H9 (cell line): ENCODE measurements at regions not wholly inside any gene's neighbourhood (a gene's known extent, or its start where the extent isn't known, plus 50 kb on each side); places are given as distances from the start of the nearest gene placed in this dataset.

Experiments used
- DNase-seq: peaks from one replicate; pipeline ENCODE4 v3.0.0-alpha.2; 2017
- H2AFZ ChIP-seq: one replicate; pipeline ENCODE4 v1.6.1; 2013; ENCODE audit warnings: mild to moderate bottlenecking, low read length, control low read depth, moderate library complexity
- H2AK5ac ChIP-seq: 2 replicates; pipeline ENCODE4 v1.6.1; 2013; ENCODE audit warnings: low read length, control low read depth, mixed read lengths; ENCODE audit not compliant: insufficient read length
- H2BK120ac ChIP-seq: one replicate; pipeline ENCODE4 v1.6.1; 2013; ENCODE audit warnings: low read depth, mild to moderate bottlenecking, low read length, control low read depth, inconsistent platforms; ENCODE audit not compliant: poor library complexity, severe bottlenecking
- H2BK12ac ChIP-seq: 2 replicates; pipeline ENCODE4 v1.6.1; 2013; ENCODE audit warnings: low read length, control low read depth, mixed read lengths, low read depth; ENCODE audit not compliant: insufficient read length
- H2BK15ac ChIP-seq: 2 replicates; pipeline ENCODE4 v1.6.1; 2013; ENCODE audit warnings: low read depth, low read length, control low read depth
- H2BK20ac ChIP-seq: one replicate; pipeline ENCODE4 v1.6.1; 2013; ENCODE audit warnings: low read depth, mild to moderate bottlenecking, low read length, control low read depth, inconsistent platforms; ENCODE audit not compliant: poor library complexity, severe bottlenecking
- H2BK5ac ChIP-seq: 2 replicates; pipeline ENCODE4 v1.6.1; 2013; ENCODE audit warnings: low read length, control low read depth, mixed read lengths; ENCODE audit not compliant: insufficient read length
- H3K14ac ChIP-seq: 2 replicates; pipeline ENCODE4 v1.6.1; 2013; ENCODE audit warnings: low read length, control low read depth; ENCODE audit not compliant: insufficient read depth
- H3K18ac ChIP-seq: 2 replicates; pipeline ENCODE4 v1.6.1; 2013; ENCODE audit warnings: low read depth, mild to moderate bottlenecking, mixed read lengths, low read length, control low read depth; ENCODE audit not compliant: insufficient read length
- H3K23ac ChIP-seq: 2 replicates; pipeline ENCODE4 v1.6.1; 2013; ENCODE audit warnings: low read length, control low read depth, mixed read lengths, low read depth; ENCODE audit not compliant: insufficient read length
- H3K23me2 ChIP-seq: 2 replicates; pipeline ENCODE4 v1.6.1; 2013; ENCODE audit warnings: low read depth, mild to moderate bottlenecking, mixed read lengths, low read length, control low read depth; ENCODE audit not compliant: insufficient read length, poor library complexity, severe bottlenecking
- H3K27ac ChIP-seq: 2 replicates; pipeline ENCODE4 v1.5.1; 2013; ENCODE audit warnings: low read length, control low read depth, mixed read lengths, low read depth; ENCODE audit not compliant: insufficient read length
- H3K27me3 ChIP-seq: 2 replicates; pipeline ENCODE4 v1.6.1; 2013; ENCODE audit warnings: low read length, control low read depth, inconsistent platforms; ENCODE audit not compliant: insufficient read depth
- H3K4ac ChIP-seq: 2 replicates; pipeline ENCODE4 v1.6.1; 2013; ENCODE audit warnings: low read depth, mild to moderate bottlenecking, control low read depth, inconsistent platforms, low read length, moderate library complexity
- H3K4me1 ChIP-seq: 2 replicates; pipeline ENCODE4 v1.6.1; 2013; ENCODE audit warnings: low read length, control low read depth, inconsistent platforms; ENCODE audit not compliant: insufficient read depth
- H3K4me2 ChIP-seq: 2 replicates; pipeline ENCODE4 v1.6.1; 2013; ENCODE audit warnings: low read length, control low read depth, mixed read lengths; ENCODE audit not compliant: insufficient read length, insufficient read depth
- H3K56ac ChIP-seq: 2 replicates; pipeline ENCODE4 v1.6.1; 2013; ENCODE audit warnings: low read depth, mild to moderate bottlenecking, mixed read lengths, low read length, control low read depth; ENCODE audit not compliant: insufficient read length
- H3K79me1 ChIP-seq: 2 replicates; pipeline ENCODE4 v1.6.1; 2013; ENCODE audit warnings: low read depth, mild to moderate bottlenecking, moderate library complexity, low read length, control low read depth, inconsistent platforms; ENCODE audit not compliant: insufficient read depth, poor library complexity, severe bottlenecking
- H3K79me2 ChIP-seq: 2 replicates; pipeline ENCODE4 v1.6.1; 2013; ENCODE audit warnings: low read length, control low read depth, inconsistent platforms; ENCODE audit not compliant: insufficient read depth
- H3K9ac ChIP-seq: 2 replicates; pipeline ENCODE4 v1.6.1; 2013; ENCODE audit warnings: low read length, control low read depth, mixed read lengths; ENCODE audit not compliant: insufficient read length; ENCODE audit errors: extremely low read depth
- H3K9me3 ChIP-seq: one replicate; pipeline ENCODE4 v1.6.1; 2013; ENCODE audit warnings: low read depth, low read length, inconsistent platforms; ENCODE audit not compliant: control insufficient read depth
- H3T11ph ChIP-seq: one replicate; pipeline ENCODE4 v1.6.1; 2013; ENCODE audit warnings: mild to moderate bottlenecking, low read length, control low read depth, inconsistent platforms
- H4K20me1 ChIP-seq: one replicate; pipeline ENCODE4 v1.6.1; 2013; ENCODE audit not compliant: control insufficient read depth, insufficient read length, insufficient read depth
- H4K5ac ChIP-seq: 2 replicates; pipeline ENCODE4 v1.6.1; 2013; ENCODE audit warnings: low read depth, mild to moderate bottlenecking, mixed read lengths, low read length, control low read depth; ENCODE audit not compliant: insufficient read length
- H4K8ac ChIP-seq: replicated peaks from 2 replicates; pipeline ENCODE4 v1.6.1; 2013; ENCODE audit warnings: low read length, control low read depth, mixed read lengths, low read depth; ENCODE audit not compliant: insufficient read length
- H4K91ac ChIP-seq: 2 replicates; pipeline ENCODE4 v1.6.1; 2013; ENCODE audit warnings: low read depth, mild to moderate bottlenecking, moderate library complexity, mixed read lengths, low read length, control low read depth; ENCODE audit not compliant: insufficient read length
- H3K27ac Mint-ChIP-seq, 3 experiments: 2 replicates in 2 of 3; 3 replicates in 1 of 3; pipeline ENCODE4 v1.8.0; 2020 to 2021; ENCODE audit warnings: mixed read lengths in 3 of 3, mild to moderate bottlenecking in 1 of 3, moderate library complexity in 1 of 3
- H3K27me3 Mint-ChIP-seq: 2 replicates; pipeline ENCODE4 v1.8.0; 2021; ENCODE audit warnings: low read depth, mild to moderate bottlenecking, moderate library complexity, mixed read lengths
- H3K36me3 Mint-ChIP-seq, 3 experiments: 2 replicates in 2 of 3; 3 replicates in 1 of 3; pipeline ENCODE4 v1.8.0; 2020 to 2021; ENCODE audit warnings: low read depth in 3 of 3, mixed read lengths in 3 of 3; ENCODE audit not compliant: insufficient read depth in 1 of 3
- H3K4me1 Mint-ChIP-seq, 2 experiments: 2 replicates each; pipeline ENCODE4 v1.8.0; 2020; ENCODE audit warnings: mixed read lengths in 2 of 2
- H3K4me3 Mint-ChIP-seq, 2 experiments: 2 replicates in 1 of 2; 3 replicates in 1 of 2; pipeline ENCODE4 v1.8.0; 2020 to 2021; ENCODE audit warnings: mild to moderate bottlenecking in 2 of 2, mixed read lengths in 2 of 2, moderate library complexity in 1 of 2
- H3K9me3 Mint-ChIP-seq, 2 experiments: 2 replicates in 1 of 2; 3 replicates in 1 of 2; pipeline ENCODE4 v1.8.0; 2020; ENCODE audit warnings: mild to moderate bottlenecking in 2 of 2, mixed read lengths in 2 of 2, moderate library complexity in 1 of 2
- WGBS: extraction: QIAGEN DNeasy Blood & Tissue Kit; methylation state at CpG from one replicate; pipeline ENCODE4 v1.1.7; 2013; ENCODE audit warnings: missing lambda C conversion rate, low lambda C conversion rate, mixed read lengths; ENCODE audit not compliant: insufficient read length; ENCODE audit errors: extremely low coverage; 5-methylcytosine and 5-hydroxymethylcytosine counted together
- TF ChIP-seq, protein P1 (sequence below): fragments of 200-600 bp; sonication (generic); conservative IDR thresholded peaks from 3 replicates; pipeline ENCODE4 v1.8.0; 2021; ENCODE audit warnings: antibody characterized with exemption, mild to moderate bottlenecking

DNA sequence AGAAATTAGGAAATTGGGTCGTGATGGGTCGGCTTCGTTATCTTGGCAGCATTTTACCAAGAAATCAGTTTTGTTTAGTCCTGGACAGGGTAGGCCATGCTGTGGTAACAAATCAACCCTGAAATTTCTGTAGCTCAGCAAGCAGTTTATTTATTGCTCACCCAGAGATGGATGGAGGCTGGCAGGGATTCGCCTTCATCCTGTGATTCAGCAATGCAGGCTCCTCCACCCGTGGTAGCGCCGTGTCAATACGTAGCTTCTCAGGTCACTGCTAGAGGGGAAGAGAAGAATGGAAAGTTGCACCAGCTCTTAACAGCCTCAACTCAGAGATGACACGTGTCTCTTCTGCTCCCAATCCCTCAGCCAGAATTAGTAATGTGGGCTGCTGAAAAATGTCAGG, 157.0 kb upstream of the SGK1 start:
- H3K79me1 ChIP-seq: no peaks in the 10 kb centered on the region
- H3T11ph ChIP-seq: no peak overlapping the region
- H4K20me1 ChIP-seq: no peaks in the 10 kb centered on the region
- H4K91ac ChIP-seq: no peak overlapping the region
- H3K18ac ChIP-seq: no peak overlapping the region
- H2AK5ac ChIP-seq: no peak overlapping the region
- no peak overlapping the region for H2BK120ac ChIP-seq
- no peak overlapping the region for H3K4ac ChIP-seq
- DNase-seq: no peak
- H3K4me3 Mint-ChIP-seq: no peak overlapping the region
- no peaks in the 10 kb centered on the region for H3K23me2 ChIP-seq
- no peaks in the 10 kb centered on the region; a peak in 1 of 7 replicates for H3K36me3 Mint-ChIP-seq
- H4K8ac ChIP-seq: no peak overlapping the region
- no peak overlapping the region for H2AFZ ChIP-seq
- no peaks in the 10 kb centered on the region for H3K9me3 ChIP-seq
- no peaks in the 10 kb centered on the region for H3K79me2 ChIP-seq
- no peak overlapping the region for H3K4me2 ChIP-seq
- H2BK15ac ChIP-seq: no peak overlapping the region
- H2BK5ac ChIP-seq: no peak overlapping the region
- H3K4me1 ChIP-seq: no peaks in the 10 kb centered on the region
- H4K5ac ChIP-seq: no peak overlapping the region
- no peak overlapping the region for H2BK12ac ChIP-seq
- H3K27me3 ChIP-seq: no peaks in the 10 kb centered on the region
- H3K9me3 Mint-ChIP-seq: no peaks in the 10 kb centered on the region; a peak in 1 of 5 replicates
- H3K27me3 Mint-ChIP-seq: no peaks in the 10 kb centered on the region; the same call in 1 of the 2 replicates
- WGBS: 100% methylated on average over 1 of the region's 9 CpGs
- TF ChIP-seq, protein P1, sequence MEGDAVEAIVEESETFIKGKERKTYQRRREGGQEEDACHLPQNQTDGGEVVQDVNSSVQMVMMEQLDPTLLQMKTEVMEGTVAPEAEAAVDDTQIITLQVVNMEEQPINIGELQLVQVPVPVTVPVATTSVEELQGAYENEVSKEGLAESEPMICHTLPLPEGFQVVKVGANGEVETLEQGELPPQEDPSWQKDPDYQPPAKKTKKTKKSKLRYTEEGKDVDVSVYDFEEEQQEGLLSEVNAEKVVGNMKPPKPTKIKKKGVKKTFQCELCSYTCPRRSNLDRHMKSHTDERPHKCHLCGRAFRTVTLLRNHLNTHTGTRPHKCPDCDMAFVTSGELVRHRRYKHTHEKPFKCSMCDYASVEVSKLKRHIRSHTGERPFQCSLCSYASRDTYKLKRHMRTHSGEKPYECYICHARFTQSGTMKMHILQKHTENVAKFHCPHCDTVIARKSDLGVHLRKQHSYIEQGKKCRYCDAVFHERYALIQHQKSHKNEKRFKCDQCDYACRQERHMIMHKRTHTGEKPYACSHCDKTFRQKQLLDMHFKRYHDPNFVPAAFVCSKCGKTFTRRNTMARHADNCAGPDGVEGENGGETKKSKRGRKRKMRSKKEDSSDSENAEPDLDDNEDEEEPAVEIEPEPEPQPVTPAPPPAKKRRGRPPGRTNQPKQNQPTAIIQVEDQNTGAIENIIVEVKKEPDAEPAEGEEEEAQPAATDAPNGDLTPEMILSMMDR: no peak
- no peak overlapping the region for H3K27ac Mint-ChIP-seq
- no peak overlapping the region for H2BK20ac ChIP-seq
- peaks cover 6 to 7% of the 10 kb centered on the region in 2 experiments; a peak in 3 of 4 replicates for H3K4me1 Mint-ChIP-seq
- H3K14ac ChIP-seq: no peak overlapping the region
- no peak overlapping the region for H3K23ac ChIP-seq
- no peak overlapping the region for H3K56ac ChIP-seq
- no peak overlapping the region for H3K27ac ChIP-seq
- no peak overlapping the region for H3K9ac ChIP-seq
